ENCODE measurements at regions not wholly inside any gene's neighbourhood (a gene's known extent, or its start where the extent isn't known, plus 50 kb on each side); places are given as distances from the start of the nearest gene placed in this dataset.
"Not testable (repeated sequence)": the region's sequence is repeated elsewhere in the genome, so short reads cannot be mapped to it uniquely, and the experiment has no call there.

DNA sequence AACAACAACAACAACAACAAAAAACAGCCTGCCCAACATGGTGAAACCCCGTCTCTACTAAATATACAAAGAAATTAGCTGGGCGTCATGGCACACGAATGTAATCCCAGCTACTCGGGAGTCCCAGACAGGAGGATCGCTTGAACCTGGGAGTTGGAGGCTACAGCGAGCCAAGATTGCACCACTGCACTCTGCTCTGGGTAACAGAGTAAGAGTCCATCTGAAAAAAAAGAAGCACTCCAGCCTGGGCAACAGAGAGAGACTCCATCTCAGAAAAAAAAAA is 344.1 kb upstream of the PLGLB2 start:
- in situ Hi-C loops (cut with HindIII; ENCODE audit: low pct_ligation_motif_present, low sequenced_read_pairs) = no loop called here
- no peak for DNase-seq
- no peak overlapping the region for H3K27ac ChIP-seq
- TF ChIP-seq, protein P1, sequence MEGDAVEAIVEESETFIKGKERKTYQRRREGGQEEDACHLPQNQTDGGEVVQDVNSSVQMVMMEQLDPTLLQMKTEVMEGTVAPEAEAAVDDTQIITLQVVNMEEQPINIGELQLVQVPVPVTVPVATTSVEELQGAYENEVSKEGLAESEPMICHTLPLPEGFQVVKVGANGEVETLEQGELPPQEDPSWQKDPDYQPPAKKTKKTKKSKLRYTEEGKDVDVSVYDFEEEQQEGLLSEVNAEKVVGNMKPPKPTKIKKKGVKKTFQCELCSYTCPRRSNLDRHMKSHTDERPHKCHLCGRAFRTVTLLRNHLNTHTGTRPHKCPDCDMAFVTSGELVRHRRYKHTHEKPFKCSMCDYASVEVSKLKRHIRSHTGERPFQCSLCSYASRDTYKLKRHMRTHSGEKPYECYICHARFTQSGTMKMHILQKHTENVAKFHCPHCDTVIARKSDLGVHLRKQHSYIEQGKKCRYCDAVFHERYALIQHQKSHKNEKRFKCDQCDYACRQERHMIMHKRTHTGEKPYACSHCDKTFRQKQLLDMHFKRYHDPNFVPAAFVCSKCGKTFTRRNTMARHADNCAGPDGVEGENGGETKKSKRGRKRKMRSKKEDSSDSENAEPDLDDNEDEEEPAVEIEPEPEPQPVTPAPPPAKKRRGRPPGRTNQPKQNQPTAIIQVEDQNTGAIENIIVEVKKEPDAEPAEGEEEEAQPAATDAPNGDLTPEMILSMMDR (IDR thresholded peaks at IDR 0.05; ENCODE audit: low read depth, low read length, missing control alignments) = no peak
- H3K4me3 ChIP-seq (ENCODE audit: low read depth, low read length) = no peak overlapping the region
- no peaks in the 10 kb centered on the region for H3K36me3 ChIP-seq (replicated peaks)
- no peaks in the 10 kb centered on the region for H3K27me3 ChIP-seq (replicated peaks)

GRCh38 chr2:87404411-87405255 is 343.3 kb upstream of the PLGLB2 start:
- H3K36me3 ChIP-seq (replicated peaks); H3K27ac ChIP-seq; in situ Hi-C loops (cut with HindIII; ENCODE audit: low pct_ligation_motif_present, low sequenced_read_pairs); DNase-seq; H3K27me3 ChIP-seq (replicated peaks); H3K4me3 ChIP-seq (ENCODE audit: low read depth, low read length): not testable (repeated sequence)

DNA sequence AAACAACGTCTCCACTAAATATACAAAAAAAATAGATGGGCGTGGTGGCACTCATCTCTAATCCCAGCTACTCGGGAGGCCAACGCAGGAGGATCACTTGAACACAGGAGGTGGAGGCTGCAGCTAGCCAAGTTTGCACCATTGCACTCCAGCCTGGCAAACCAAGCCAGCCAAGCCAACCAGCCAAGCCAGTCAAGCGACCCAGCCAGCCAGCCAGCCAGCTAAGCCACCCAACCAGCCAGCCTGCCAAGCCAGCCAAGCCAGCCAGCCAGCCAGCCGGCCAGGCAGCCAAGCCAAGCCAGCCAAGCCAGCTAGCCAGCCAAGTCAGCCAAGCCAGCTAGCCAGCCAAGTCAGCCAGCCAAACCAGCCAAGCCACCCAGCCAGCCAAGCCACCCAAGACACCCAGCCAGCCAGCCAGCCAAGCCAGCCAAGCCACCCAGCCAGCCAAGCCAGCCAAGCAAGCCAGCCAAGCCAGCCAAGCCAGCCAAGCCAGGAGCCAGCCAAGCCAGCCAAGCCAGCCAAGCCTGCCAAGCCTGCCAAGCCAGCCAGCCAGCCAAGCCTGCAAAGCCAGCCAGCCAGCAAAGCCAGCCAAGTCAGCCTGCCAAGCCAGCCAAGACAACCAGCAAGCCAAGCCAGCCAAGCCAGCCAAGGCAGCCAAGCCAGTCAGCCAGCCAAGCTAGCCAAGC is 342.2 kb upstream of the PLGLB2 start:
- H3K36me3 ChIP-seq (replicated peaks); in situ Hi-C loops (cut with HindIII; ENCODE audit: low pct_ligation_motif_present, low sequenced_read_pairs); DNase-seq; H3K27me3 ChIP-seq (replicated peaks); H3K4me3 ChIP-seq (ENCODE audit: low read depth, low read length); H3K27ac ChIP-seq: not testable (repeated sequence)

- H3K36me3 ChIP-seq (replicated peaks); DNase-seq; in situ Hi-C loops (cut with HindIII; ENCODE audit: low pct_ligation_motif_present, low sequenced_read_pairs); H3K27me3 ChIP-seq (replicated peaks); H3K27ac ChIP-seq; H3K4me3 ChIP-seq (ENCODE audit: low read depth, low read length): not testable (repeated sequence)
Observed at GRCh38 chr2:87406406-87407175, 341.3 kb upstream of the PLGLB2 start.

- in situ Hi-C loops (cut with HindIII; ENCODE audit: low pct_ligation_motif_present, low sequenced_read_pairs) = not testable (repeated sequence)
Observed at GRCh38 chr2:87409601-87410000, 338.3 kb upstream of the PLGLB2 start.

GRCh38 chr2:87410371-87410770 is 337.5 kb upstream of the PLGLB2 start:
- H3K36me3 ChIP-seq (replicated peaks); H3K27ac ChIP-seq; in situ Hi-C loops (cut with HindIII; ENCODE audit: low pct_ligation_motif_present, low sequenced_read_pairs); H3K4me3 ChIP-seq (ENCODE audit: low read depth, low read length); DNase-seq; H3K27me3 ChIP-seq (replicated peaks): not testable (repeated sequence)

More at GRCh38 chr2:87409601-87410000, 338.3 kb upstream of the PLGLB2 start:
- H3K27me3 ChIP-seq (replicated peaks); DNase-seq; H3K36me3 ChIP-seq (replicated peaks); H3K4me3 ChIP-seq (ENCODE audit: low read depth, low read length); H3K27ac ChIP-seq: not testable (repeated sequence)

DNA sequence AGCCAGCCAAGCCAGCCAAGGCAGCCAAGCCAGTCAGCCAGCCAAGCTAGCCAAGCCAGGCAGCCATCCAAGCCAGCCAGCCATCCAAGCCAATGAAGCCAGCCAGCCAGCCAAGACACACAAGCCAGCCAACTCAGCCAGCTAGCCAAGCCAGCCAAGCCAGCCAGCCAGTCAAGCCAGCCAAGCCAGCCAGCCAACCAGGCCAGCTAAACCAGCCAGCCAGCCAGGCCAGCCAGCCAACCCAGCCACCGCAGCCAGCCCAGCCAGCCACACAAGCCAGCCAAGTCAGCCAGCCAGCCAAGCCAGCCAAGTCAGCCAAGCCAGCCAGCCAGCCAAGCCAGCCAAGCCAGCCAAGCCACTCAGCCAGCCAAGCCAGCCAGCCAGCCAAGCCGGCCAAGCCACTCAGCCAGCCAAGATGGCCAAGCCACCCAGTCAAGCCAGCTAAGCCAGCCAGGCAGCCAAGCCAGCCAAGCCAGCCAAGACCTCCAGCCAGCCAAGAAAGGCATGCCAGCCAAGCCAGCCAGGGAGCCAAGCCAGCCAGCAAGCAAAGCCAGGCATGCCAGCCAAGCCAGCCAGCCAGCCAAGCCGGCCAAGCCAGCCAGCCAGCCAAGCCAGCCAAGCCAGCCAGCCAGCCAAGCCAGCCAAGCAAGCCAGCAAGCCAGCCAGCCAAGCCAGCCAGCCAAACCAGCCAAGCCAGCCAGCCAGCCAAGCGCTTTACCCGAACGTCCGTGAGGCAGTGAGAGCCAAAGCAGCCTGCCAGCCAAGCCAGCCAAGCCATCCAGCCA is 335.7 kb upstream of the PLGLB2 start:
- in situ Hi-C loops (cut with HindIII; ENCODE audit: low pct_ligation_motif_present, low sequenced_read_pairs); H3K4me3 ChIP-seq (ENCODE audit: low read depth, low read length); H3K36me3 ChIP-seq (replicated peaks); H3K27me3 ChIP-seq (replicated peaks); DNase-seq; H3K27ac ChIP-seq: not testable (repeated sequence)

GRCh38 chr2:87414331-87414730 is 333.6 kb upstream of the PLGLB2 start:
- H3K36me3 ChIP-seq (replicated peaks); H3K4me3 ChIP-seq (ENCODE audit: low read depth, low read length); in situ Hi-C loops (cut with HindIII; ENCODE audit: low pct_ligation_motif_present, low sequenced_read_pairs); H3K27me3 ChIP-seq (replicated peaks); H3K27ac ChIP-seq; DNase-seq: not testable (repeated sequence)

DNA sequence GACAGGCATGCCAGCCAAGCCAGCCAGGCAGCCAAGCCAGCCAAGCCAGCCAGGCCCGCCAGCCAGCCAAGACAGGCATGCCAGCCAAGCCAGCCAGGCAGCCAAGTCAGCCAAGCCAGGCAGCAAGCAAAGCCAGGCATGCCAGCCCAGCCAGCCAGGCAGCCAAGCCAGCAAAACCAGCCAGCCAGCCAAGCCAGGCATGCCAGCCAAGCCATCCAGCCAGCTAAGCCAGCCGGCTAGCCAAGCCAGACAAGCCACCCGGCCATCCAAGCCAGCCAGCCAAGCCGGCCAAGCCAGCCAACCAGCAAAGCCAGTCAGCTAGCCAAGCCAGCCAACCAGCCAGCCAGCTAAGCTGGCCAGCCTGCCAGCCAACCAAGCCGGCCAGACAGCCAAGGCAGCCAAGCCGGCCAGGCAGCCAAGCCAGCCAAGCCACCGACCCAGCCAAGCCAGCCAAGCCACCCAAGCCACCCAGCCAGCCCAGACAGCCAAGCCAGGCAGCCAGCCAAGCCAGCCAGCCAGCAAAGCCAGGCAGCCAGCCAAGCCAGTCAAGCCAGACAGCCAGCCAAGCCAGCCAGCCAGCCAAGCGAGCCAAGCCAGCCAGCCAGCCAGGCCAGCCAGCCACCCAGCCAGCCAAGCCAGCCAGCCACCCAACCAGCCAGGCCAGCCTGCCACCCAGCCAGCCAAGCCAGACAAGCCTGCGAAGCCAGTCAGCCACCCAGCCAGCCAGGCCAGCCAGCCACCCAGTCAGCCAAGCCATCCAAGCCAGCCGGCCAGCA is 332.9 kb upstream of the PLGLB2 start:
- H3K36me3 ChIP-seq (replicated peaks); H3K27ac ChIP-seq; H3K27me3 ChIP-seq (replicated peaks); DNase-seq; H3K4me3 ChIP-seq (ENCODE audit: low read depth, low read length); in situ Hi-C loops (cut with HindIII; ENCODE audit: low pct_ligation_motif_present, low sequenced_read_pairs): not testable (repeated sequence)

DNA sequence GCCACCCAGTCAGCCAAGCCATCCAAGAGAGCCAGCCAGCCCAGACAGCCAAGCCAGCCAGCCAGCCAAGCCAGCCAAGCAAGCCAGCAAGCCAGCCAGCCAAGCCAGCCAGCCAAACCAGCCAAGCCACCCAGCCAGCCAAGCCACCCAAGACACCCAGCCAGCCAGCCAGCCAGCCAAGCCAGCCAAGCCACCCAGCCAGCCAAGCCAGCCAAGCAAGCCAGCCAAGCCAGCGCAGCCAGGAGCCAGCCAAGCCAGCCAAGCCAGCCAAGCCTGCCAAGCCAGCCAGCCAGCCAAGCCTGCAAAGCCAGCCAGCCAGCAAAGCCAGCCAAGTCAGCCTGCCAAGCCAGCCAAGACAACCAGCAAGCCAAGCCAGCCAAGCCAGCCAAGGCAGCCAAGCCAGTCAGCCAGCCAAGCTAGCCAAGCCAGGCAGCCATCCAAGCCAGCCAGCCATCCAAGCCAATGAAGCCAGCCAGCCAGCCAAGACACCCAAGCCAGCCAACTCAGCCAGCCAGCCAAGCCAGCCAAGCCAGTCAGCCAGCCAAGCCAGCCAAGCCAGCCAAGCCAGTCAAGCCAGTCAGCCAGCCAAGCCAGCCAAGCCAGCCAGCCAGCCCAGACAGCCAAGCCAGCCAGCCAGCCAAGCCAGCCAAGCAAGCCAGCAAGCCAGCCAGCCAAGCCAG is 332.2 kb upstream of the PLGLB2 start:
- H3K4me3 ChIP-seq (ENCODE audit: low read depth, low read length); H3K27ac ChIP-seq; DNase-seq; in situ Hi-C loops (cut with HindIII; ENCODE audit: low pct_ligation_motif_present, low sequenced_read_pairs); H3K36me3 ChIP-seq (replicated peaks); H3K27me3 ChIP-seq (replicated peaks): not testable (repeated sequence)

GRCh38 chr2:87416266-87416592 is 331.7 kb upstream of the PLGLB2 start:
- in situ Hi-C loops (cut with HindIII; ENCODE audit: low pct_ligation_motif_present, low sequenced_read_pairs); H3K27ac ChIP-seq; H3K36me3 ChIP-seq (replicated peaks); H3K27me3 ChIP-seq (replicated peaks); H3K4me3 ChIP-seq (ENCODE audit: low read depth, low read length); DNase-seq: not testable (repeated sequence)

DNA sequence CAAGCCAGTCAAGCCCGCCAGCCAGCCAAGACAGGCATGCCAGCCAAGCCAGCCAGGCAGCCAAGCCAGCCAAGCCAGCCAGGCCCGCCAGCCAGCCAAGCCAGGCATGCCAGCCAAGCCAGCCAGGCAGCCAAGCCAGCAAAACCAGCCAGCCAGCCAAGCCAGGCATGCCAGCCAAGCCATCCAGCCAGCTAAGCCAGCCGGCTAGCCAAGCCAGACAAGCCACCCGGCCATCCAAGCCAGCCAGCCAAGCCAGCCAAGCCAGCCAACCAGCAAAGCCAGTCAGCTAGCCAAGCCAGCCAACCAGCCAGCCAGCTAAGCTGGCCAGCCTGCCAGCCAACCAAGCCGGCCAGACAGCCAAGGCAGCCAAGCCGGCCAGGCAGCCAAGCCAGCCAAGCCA is 330.7 kb upstream of the PLGLB2 start:
- H3K27ac ChIP-seq; H3K36me3 ChIP-seq (replicated peaks); in situ Hi-C loops (cut with HindIII; ENCODE audit: low pct_ligation_motif_present, low sequenced_read_pairs); DNase-seq; H3K4me3 ChIP-seq (ENCODE audit: low read depth, low read length); H3K27me3 ChIP-seq (replicated peaks): not testable (repeated sequence)
